Breast epithelium (tissue), 4 donors: ENCODE measurements at regions not wholly inside any gene's neighbourhood (a gene's known extent, or its start where the extent isn't known, plus 50 kb on each side); places are given as distances from the start of the nearest gene placed in this dataset.

Experiments used
- DNase-seq, 2 donors: peaks; one replicate each; pipeline ENCODE4 v3.0.0-alpha.2; 2019; ENCODE audit warnings: low spot score in 2 of 2
- H3K27ac ChIP-seq, 2 donors: fragments of 200-600 bp; sonication (generic) in 1 of 2; one replicate each; pipeline ENCODE4 v1.5.1; 2016 to 2019; ENCODE audit warnings: mild to moderate bottlenecking in 1 of 2
- H3K27me3 ChIP-seq, 2 donors: fragments of 200-600 bp; sonication (generic) in 1 of 2; one replicate each; pipeline versions ENCODE4 v1.5.1 to v1.6.0; 2017 to 2019; ENCODE audit warnings: control low read depth in 1 of 2, mild to moderate bottlenecking in 1 of 2
- H3K36me3 ChIP-seq: fragments of 200-600 bp; one replicate; pipeline ENCODE4 v1.5.1; 2019
- H3K4me1 ChIP-seq, 2 donors: fragments of 200-600 bp; sonication (generic); one replicate each; pipeline ENCODE4 v1.5.1; 2016 to 2019; ENCODE audit warnings: control low read depth in 1 of 2
- H3K4me3 ChIP-seq, 3 donors: fragments of 200-600 bp; sonication (generic); 1 replicate in 2 of 3; 2 replicates in 1 of 3; pipeline ENCODE4 v1.5.1; 2016 to 2019; ENCODE audit warnings: mild to moderate bottlenecking in 3 of 3, moderate library complexity in 2 of 3
- H3K9me3 ChIP-seq, 2 donors: fragments of 200-600 bp; sonication (generic) in 1 of 2; one replicate each; pipeline ENCODE4 v1.5.1; 2016 to 2019; ENCODE audit warnings: control low read depth in 1 of 2
- POLR2A ChIP-seq: fragments of 450-650 bp; IDR thresholded peaks from one replicate; pipeline ENCODE4 v1.6.1; 2016; ENCODE audit warnings: antibody characterized with exemption, mild to moderate bottlenecking, moderate library complexity
- POLR2AphosphoS5 ChIP-seq, 3 donors: sonication (generic); formaldehyde crosslinking; IDR thresholded peaks; one replicate each; pipeline ENCODE4 v1.6.1; 2017; ENCODE audit warnings: antibody characterized with exemption in 3 of 3
- intact Hi-C: fragments of 100-400 bp; cut with DNase I; formaldehyde crosslinking; loops from one replicate; pipeline ENCODE4 v1.15.1; 2023; ENCODE audit warnings: low total_unique reads
- TF ChIP-seq, protein P1 (sequence below), 3 donors: fragments of 450-650 bp; IDR thresholded peaks; one replicate each; pipeline ENCODE4 v1.5.1; 2016 to 2017; ENCODE audit warnings: antibody characterized with exemption in 3 of 3, mild to moderate bottlenecking in 3 of 3, moderate library complexity in 3 of 3

DNA sequence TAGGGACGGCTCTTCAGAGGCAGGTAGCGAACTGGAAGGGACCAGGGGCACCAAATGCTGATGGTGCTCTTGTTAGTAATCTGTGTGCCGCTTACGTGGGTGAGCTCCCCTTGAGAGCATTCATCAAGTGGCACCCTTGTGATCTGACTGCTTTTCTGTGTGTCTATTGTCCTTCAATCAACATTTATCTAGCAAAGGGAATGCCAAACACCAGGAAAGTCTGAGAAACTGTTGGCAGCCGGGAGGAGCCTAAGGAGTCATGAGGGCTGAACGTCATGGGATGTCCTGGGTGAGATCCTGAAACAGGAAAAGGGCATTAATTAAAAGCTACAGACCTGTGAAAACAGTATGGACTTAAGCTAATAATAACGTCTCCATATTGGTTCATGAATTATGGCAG, 733.1 kb downstream of the TYW1 start:
- DNase-seq = no peak
- no peaks in the 10 kb centered on the region for H3K27me3 ChIP-seq
- intact Hi-C loops = no loop called here
- TF ChIP-seq POLR2AphosphoS5 (IDR thresholded peaks at IDR 0.05) (no peak), POLR2A (no peak)
- TF ChIP-seq, protein P1, sequence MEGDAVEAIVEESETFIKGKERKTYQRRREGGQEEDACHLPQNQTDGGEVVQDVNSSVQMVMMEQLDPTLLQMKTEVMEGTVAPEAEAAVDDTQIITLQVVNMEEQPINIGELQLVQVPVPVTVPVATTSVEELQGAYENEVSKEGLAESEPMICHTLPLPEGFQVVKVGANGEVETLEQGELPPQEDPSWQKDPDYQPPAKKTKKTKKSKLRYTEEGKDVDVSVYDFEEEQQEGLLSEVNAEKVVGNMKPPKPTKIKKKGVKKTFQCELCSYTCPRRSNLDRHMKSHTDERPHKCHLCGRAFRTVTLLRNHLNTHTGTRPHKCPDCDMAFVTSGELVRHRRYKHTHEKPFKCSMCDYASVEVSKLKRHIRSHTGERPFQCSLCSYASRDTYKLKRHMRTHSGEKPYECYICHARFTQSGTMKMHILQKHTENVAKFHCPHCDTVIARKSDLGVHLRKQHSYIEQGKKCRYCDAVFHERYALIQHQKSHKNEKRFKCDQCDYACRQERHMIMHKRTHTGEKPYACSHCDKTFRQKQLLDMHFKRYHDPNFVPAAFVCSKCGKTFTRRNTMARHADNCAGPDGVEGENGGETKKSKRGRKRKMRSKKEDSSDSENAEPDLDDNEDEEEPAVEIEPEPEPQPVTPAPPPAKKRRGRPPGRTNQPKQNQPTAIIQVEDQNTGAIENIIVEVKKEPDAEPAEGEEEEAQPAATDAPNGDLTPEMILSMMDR (IDR thresholded peaks at IDR 0.05) = no peak
- H3K36me3 ChIP-seq = no peaks in the 10 kb centered on the region
- H3K27ac ChIP-seq = no peak overlapping the region
- no peaks in the 10 kb centered on the region for H3K4me1 ChIP-seq
- no peak overlapping the region for H3K4me3 ChIP-seq
- no peaks in the 10 kb centered on the region for H3K9me3 ChIP-seq

DNA sequence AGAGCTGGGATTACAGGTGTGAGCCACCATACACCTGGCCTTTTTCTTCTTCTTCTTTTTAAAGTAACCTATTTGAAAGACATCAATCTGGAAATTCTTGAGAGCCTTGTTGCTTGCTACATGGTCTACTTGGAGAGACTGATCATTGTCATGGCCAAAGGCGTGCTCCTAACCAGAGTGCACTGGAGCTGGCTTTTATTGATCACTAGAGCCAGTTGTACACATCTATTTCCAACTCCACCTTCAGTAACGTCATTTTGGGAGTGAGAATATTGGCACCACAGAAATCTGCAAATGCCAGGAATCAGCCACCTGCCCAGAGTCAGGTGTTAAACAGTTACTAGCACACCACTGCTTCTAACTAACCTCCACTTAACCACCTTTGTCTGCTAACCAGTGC, 735.1 kb downstream of the TYW1 start:
- Histone ChIP-seq H3K4me3 (no peak overlapping the region), H3K27me3 (no peaks in the 10 kb centered on the region), H3K36me3 (no peaks in the 10 kb centered on the region), H3K4me1 (no peaks in the 10 kb centered on the region), H3K9me3 (no peaks in the 10 kb centered on the region), H3K27ac (no peak overlapping the region)
- TF ChIP-seq POLR2AphosphoS5 (IDR thresholded peaks at IDR 0.05) (no peak), POLR2A (no peak)
- TF ChIP-seq, protein P1 (IDR thresholded peaks at IDR 0.05) = no peak
- no peak for DNase-seq
- intact Hi-C loops = no loop called here

DNA sequence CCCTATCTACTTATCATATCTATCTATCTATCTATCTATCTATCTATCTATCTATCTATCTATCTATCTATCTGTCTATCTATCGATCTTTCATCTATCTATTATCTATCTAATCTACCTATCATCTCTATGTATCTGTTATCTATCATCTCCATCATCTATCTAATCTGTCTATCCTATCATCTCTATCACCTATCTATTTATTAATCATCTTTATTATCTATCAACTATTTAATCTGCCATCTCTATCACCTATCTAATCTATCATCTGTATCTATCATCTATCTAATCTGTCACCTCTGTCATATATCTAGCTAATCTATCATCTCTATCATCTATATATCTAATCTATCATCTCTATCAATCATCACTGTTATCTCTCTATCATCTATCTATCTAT, 736.3 kb downstream of the TYW1 start:
- Histone ChIP-seq H3K36me3 (no peaks in the 10 kb centered on the region), H3K9me3 (no peaks in the 10 kb centered on the region), H3K27ac (no peak overlapping the region), H3K27me3 (no peaks in the 10 kb centered on the region), H3K4me1 (no peaks in the 10 kb centered on the region), H3K4me3 (no peak overlapping the region)
- DNase-seq = no peak
- no peak for TF ChIP-seq POLR2A
- TF ChIP-seq, protein P1 (IDR thresholded peaks at IDR 0.05) = no peak
- TF ChIP-seq POLR2AphosphoS5 (IDR thresholded peaks at IDR 0.05) = no peak
- intact Hi-C loops = loop anchor here (1.0 kb wide), 1 partner anchor 21 kb away; no protein-coding TSS in a partner anchor

DNA sequence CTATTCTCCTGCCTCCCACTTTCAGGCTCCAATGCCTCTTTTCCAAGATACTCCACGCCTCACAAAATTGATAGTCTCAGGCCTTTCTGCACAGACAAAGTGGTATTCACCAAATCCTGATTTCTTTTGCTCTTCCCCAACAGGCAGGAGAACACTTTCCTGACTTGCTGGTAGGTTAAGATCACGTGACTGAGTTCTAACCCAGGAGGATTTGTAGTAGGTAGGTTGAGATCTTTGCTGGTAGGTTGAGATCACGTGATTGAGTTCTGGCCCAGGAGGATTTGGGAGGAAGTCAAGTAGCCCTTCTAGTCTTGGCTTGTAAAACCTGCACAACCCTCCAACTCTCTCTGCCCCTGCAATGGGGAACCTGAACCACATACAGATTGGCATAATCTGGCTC, 741.5 kb downstream of the TYW1 start:
- H3K27ac ChIP-seq = peak overlapping the region in 1 of 2 donors; percentile 61
- intact Hi-C loops = no loop called here
- no peak overlapping the region for H3K4me3 ChIP-seq
- DNase-seq = no peak
- no peaks in the 10 kb centered on the region for H3K36me3 ChIP-seq
- H3K27me3 ChIP-seq = no peaks in the 10 kb centered on the region
- H3K9me3 ChIP-seq = no peaks in the 10 kb centered on the region
- H3K4me1 ChIP-seq = no peaks in the 10 kb centered on the region
- TF ChIP-seq POLR2A = no peak
- TF ChIP-seq, protein P1 (IDR thresholded peaks at IDR 0.05) = no peak
- TF ChIP-seq POLR2AphosphoS5 (IDR thresholded peaks at IDR 0.05) = no peak

DNA sequence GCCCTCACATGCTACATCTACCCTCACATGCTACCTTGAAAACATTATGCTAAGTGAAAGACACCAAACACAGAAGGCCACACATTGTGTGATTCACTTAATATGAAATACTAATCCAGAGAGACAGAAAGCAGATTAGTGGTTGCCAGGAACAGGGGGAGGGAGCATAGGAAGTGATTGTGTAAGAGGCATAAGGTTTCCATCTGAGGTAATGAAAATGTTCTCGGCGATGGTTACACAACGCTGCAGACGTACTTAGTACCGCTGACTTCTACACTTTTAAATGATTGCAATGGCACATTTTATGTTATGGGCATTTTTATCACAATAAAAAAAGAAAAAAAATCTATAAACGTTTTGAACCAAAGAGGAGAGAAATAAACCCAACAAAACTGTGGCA, 742.3 kb downstream of the TYW1 start:
- peak in 1 of 2 donors; percentile 31 for DNase-seq
- no peak overlapping the region for H3K4me3 ChIP-seq
- no peaks in the 10 kb centered on the region for H3K27me3 ChIP-seq
- peak overlapping the region in 1 of 2 donors; percentile 61 for H3K27ac ChIP-seq
- H3K36me3 ChIP-seq = no peaks in the 10 kb centered on the region
- TF ChIP-seq POLR2A (no peak), POLR2AphosphoS5 (IDR thresholded peaks at IDR 0.05) (peak in 1 of 3 donors; percentile 62)
- TF ChIP-seq, protein P1 (IDR thresholded peaks at IDR 0.05) = no peak
- intact Hi-C loops = no loop called here
- H3K4me1 ChIP-seq = no peaks in the 10 kb centered on the region
- H3K9me3 ChIP-seq = no peaks in the 10 kb centered on the region
